Esophagus squamous epithelium (tissue), 5 donors: ENCODE measurements at regions not wholly inside any gene's neighbourhood (a gene's known extent, or its start where the extent isn't known, plus 50 kb on each side); places are given as distances from the start of the nearest gene placed in this dataset.
"Not testable (repeated sequence)": the region's sequence is repeated elsewhere in the genome, so short reads cannot be mapped to it uniquely, and the experiment has no call there.

Experiments used
- DNase-seq: peaks from one replicate; lab custom pipeline; 2025; lab: John Stamatoyannopoulos, UW
- H3K27ac ChIP-seq, 4 donors: fragments of 200-600 bp; sonication (generic); one replicate each; pipeline ENCODE4 v1.5.1; 2016 to 2019; ENCODE audit warnings: mild to moderate bottlenecking in 1 of 4
- H3K27me3 ChIP-seq, 4 donors: fragments of 200-600 bp; sonication (generic); 1 replicate in 3 of 4; 2 replicates in 1 of 4; pipeline versions ENCODE4 v1.5.1 to v1.6.0; 2017 to 2021; ENCODE audit warnings: antibody characterized with exemption in 1 of 4
- H3K36me3 ChIP-seq, 3 donors: fragments of 200-600 bp; sonication (generic); one replicate each; pipeline ENCODE4 v1.5.1; 2016 to 2019
- H3K4me1 ChIP-seq, 3 donors: fragments of 200-600 bp; sonication (generic); one replicate each; pipeline ENCODE4 v1.5.1; 2017 to 2019
- H3K4me3 ChIP-seq, 4 donors: fragments of 200-600 bp; sonication (generic); 1 replicate in 3 of 4; 2 replicates in 1 of 4; pipeline ENCODE4 v1.5.1; 2016 to 2019; ENCODE audit warnings: mild to moderate bottlenecking in 2 of 4, moderate library complexity in 1 of 4
- H3K9me3 ChIP-seq, 3 donors: fragments of 200-600 bp; sonication (generic); one replicate each; pipeline ENCODE4 v1.5.1; 2016 to 2019
- CTCF ChIP-seq, 6 experiments: fragments of 450-650 bp in 4 of 6; fragments of 200-600 bp in 2 of 6; sonication (generic) in 2 of 6; IDR thresholded peaks; one replicate each; pipeline ENCODE4 v1.5.1; 2016 to 2019; ENCODE audit warnings: antibody characterized with exemption in 6 of 6, mild to moderate bottlenecking in 4 of 6, moderate library complexity in 4 of 6
- POLR2A ChIP-seq, 4 donors: fragments of 450-650 bp; IDR thresholded peaks; one replicate each; pipeline ENCODE4 v1.6.1; 2017; ENCODE audit warnings: antibody characterized with exemption in 4 of 4, mild to moderate bottlenecking in 4 of 4, moderate library complexity in 3 of 4
- WGBS, 2 donors: methylation state at CpG; one replicate each; pipeline ENCODE4 v1.1.5; 2018; 5-methylcytosine and 5-hydroxymethylcytosine counted together
- intact Hi-C: fragments of 100-400 bp; cut with DNase I; formaldehyde crosslinking; loops from one replicate; pipeline ENCODE4 v1.15.0; 2022
- donor health status: DM: yes; HTN: yes; CAD: no.

GRCh38 chr3:176214758-176215157, 982.5 kb downstream of the TBL1XR1 start:
- intact Hi-C loops: no loop called here
- no peaks in the 10 kb centered on the region for H3K36me3 ChIP-seq
- no peaks in the 10 kb centered on the region for H3K27me3 ChIP-seq
- TF ChIP-seq CTCF (IDR thresholded peaks at IDR 0.05) (no peak), POLR2A (IDR thresholded peaks at IDR 0.05) (no peak)
- H3K9me3 ChIP-seq: no peaks in the 10 kb centered on the region
- H3K27ac ChIP-seq: no peak overlapping the region
- 57 to 59% methylated on average over 1 of the region's 1 CpG for WGBS, 2 donors
- no peak overlapping the region for H3K4me3 ChIP-seq
- DNase-seq: no peak
- H3K4me1 ChIP-seq: no peaks in the 10 kb centered on the region

- H3K27me3 ChIP-seq, H3K4me3 ChIP-seq, DNase-seq, H3K36me3 ChIP-seq, H3K9me3 ChIP-seq, intact Hi-C loops, H3K4me1 ChIP-seq, H3K27ac ChIP-seq: not testable (repeated sequence)
- no CpG with 5 or more reads among the region's 27 CpGs for WGBS, 2 donors
Observed at GRCh38 chr3:176213314-176213713, 984.0 kb downstream of the TBL1XR1 start.

GRCh38 chr3:176208915-176209314, 988.4 kb downstream of the TBL1XR1 start:
- Histone ChIP-seq H3K4me3 (no peak overlapping the region), H3K4me1 (no peaks in the 10 kb centered on the region), H3K9me3 (no peaks in the 10 kb centered on the region), H3K36me3 (no peaks in the 10 kb centered on the region), H3K27me3 (no peaks in the 10 kb centered on the region), H3K27ac (no peak overlapping the region)
- 64 to 76% methylated on average over 2 of the region's 2 CpGs for WGBS, 2 donors
- DNase-seq: no peak
- TF ChIP-seq CTCF (IDR thresholded peaks at IDR 0.05) (no peak), POLR2A (IDR thresholded peaks at IDR 0.05) (no peak)
- intact Hi-C loops: no loop called here

- no peak overlapping the region for H3K27ac ChIP-seq
- H3K36me3 ChIP-seq: no peaks in the 10 kb centered on the region
- H3K4me3 ChIP-seq: no peak overlapping the region
- no peaks in the 10 kb centered on the region for H3K27me3 ChIP-seq
- no peaks in the 10 kb centered on the region for H3K9me3 ChIP-seq
- no peak for TF ChIP-seq CTCF (IDR thresholded peaks at IDR 0.05)
- no peak for TF ChIP-seq POLR2A (IDR thresholded peaks at IDR 0.05)
- DNase-seq: no peak
- WGBS, 2 donors: 73 to 79% methylated on average over 1 of the region's 1 CpG
- H3K4me1 ChIP-seq: no peaks in the 10 kb centered on the region
- intact Hi-C loops: no loop called here
Observed at GRCh38 chr3:176208283-176208682, 989.0 kb downstream of the TBL1XR1 start.

GRCh38 chr3:176206809-176207208, 990.5 kb downstream of the TBL1XR1 start:
- 90 to 94% methylated on average over 2 of the region's 2 CpGs for WGBS, 2 donors
- H3K27me3 ChIP-seq: no peaks in the 10 kb centered on the region
- TF ChIP-seq POLR2A (IDR thresholded peaks at IDR 0.05): no peak
- no peak for TF ChIP-seq CTCF (IDR thresholded peaks at IDR 0.05)
- no peaks in the 10 kb centered on the region for H3K9me3 ChIP-seq
- intact Hi-C loops: no loop called here
- no peaks in the 10 kb centered on the region for H3K4me1 ChIP-seq
- DNase-seq: no peak
- H3K4me3 ChIP-seq: no peak overlapping the region
- H3K27ac ChIP-seq: no peak overlapping the region
- no peaks in the 10 kb centered on the region for H3K36me3 ChIP-seq

- intact Hi-C loops: no loop called here
Observed at GRCh38 chr3:176202652-176203051, 994.6 kb downstream of the TBL1XR1 start.

More at GRCh38 chr3:176202652-176203051, 994.6 kb downstream of the TBL1XR1 start:
- DNase-seq: no peak
- H3K9me3 ChIP-seq: no peaks in the 10 kb centered on the region
- TF ChIP-seq CTCF (IDR thresholded peaks at IDR 0.05) (no peak), POLR2A (IDR thresholded peaks at IDR 0.05) (no peak)
- H3K27me3 ChIP-seq: no peaks in the 10 kb centered on the region
- no peak overlapping the region for H3K4me3 ChIP-seq
- H3K36me3 ChIP-seq: no peaks in the 10 kb centered on the region
- no peak overlapping the region for H3K27ac ChIP-seq
- WGBS, 2 donors: 53 to 58% methylated on average over 2 of the region's 2 CpGs
- H3K4me1 ChIP-seq: no peaks in the 10 kb centered on the region
